ENCODE measurements at regions not wholly inside any gene's neighbourhood (a gene's known extent, or its start where the extent isn't known, plus 50 kb on each side); places are given as distances from the start of the nearest gene placed in this dataset.

DNA sequence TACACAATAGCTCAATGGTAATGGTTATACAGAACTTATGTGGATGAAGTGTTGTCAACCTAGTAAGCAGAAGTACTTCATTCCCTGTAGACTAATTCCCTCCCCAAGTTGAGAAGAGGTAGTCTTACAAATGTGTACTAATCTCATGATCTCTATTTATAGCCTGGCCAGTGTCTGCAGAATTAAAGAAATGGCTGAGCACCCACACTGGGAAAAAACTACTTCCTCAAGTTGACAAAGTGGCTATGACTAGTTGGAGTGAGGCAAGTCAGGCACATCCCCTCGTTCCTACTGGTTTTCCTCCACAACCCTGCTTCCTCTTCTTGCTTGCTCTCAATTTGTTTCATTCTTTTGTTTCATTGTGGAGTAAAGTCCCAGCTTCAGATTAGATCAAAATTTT, 566.7 kb upstream of the ZNF717 start:
- Histone ChIP-seq H2BK15ac (ENCODE audit: low read depth, poor library complexity, severe bottlenecking) (no peak overlapping the region), H2AFZ (ENCODE audit: low read depth, low read length) (no peak overlapping the region), H3K36me3 (ENCODE audit: control insufficient read depth in 1 of 2, insufficient read depth in 2 of 2, low read depth in 1 of 2, low read length in 2 of 2) (no peaks in the 10 kb centered on the region), H3K9ac (ENCODE audit: low read length) (no peak overlapping the region), H2AK5ac (ENCODE audit: low read length, severe bottlenecking) (no peak overlapping the region), H2BK12ac (ENCODE audit: low read length in 2 of 2) (no peak overlapping the region), H4K8ac (ENCODE audit: low read length) (no peak overlapping the region), H3K14ac (ENCODE audit: low read length in 2 of 2) (no peak overlapping the region), H3K9me3 (ENCODE audit: control insufficient read depth, low read length) (no peaks in the 10 kb centered on the region), H3K4me2 (ENCODE audit: low read length, poor library complexity, severe bottlenecking) (peak overlapping the region; percentile 42), H3K4ac (ENCODE audit: low read depth in 1 of 2, low read length in 2 of 2) (no peak overlapping the region), H2BK5ac (ENCODE audit: low read depth, low read length, poor library complexity, severe bottlenecking) (no peak overlapping the region), H3K4me1 (ENCODE audit: control insufficient read depth, insufficient read depth, low read depth, low read length) (peaks cover 2% of the 10 kb centered on the region), H3K27me3 (ENCODE audit: control insufficient read depth in 1 of 2, insufficient read depth in 1 of 2, low read length in 2 of 2) (no peaks in the 10 kb centered on the region), H3K23ac (ENCODE audit: low read length in 2 of 2) (no peak overlapping the region), H3K79me1 (replicated peaks; ENCODE audit: low read length, poor library complexity, severe bottlenecking) (no peaks in the 10 kb centered on the region), H2BK120ac (ENCODE audit: low read depth, low read length) (no peak overlapping the region), H3K18ac (ENCODE audit: low read depth in 1 of 2, low read length in 2 of 2) (no peak overlapping the region), H3K27ac (ENCODE audit: low read length, poor library complexity, severe bottlenecking) (peak overlapping the region; percentile 22), H4K91ac (ENCODE audit: low read length) (no peak overlapping the region), H3K4me3 (ENCODE audit: insufficient read depth in 1 of 2, low read depth in 1 of 2, low read length in 2 of 2) (no peak overlapping the region)
- no CpG with 5 or more reads among the region's 1 CpG for WGBS
- peak; percentile 28 for DNase-seq

DNA sequence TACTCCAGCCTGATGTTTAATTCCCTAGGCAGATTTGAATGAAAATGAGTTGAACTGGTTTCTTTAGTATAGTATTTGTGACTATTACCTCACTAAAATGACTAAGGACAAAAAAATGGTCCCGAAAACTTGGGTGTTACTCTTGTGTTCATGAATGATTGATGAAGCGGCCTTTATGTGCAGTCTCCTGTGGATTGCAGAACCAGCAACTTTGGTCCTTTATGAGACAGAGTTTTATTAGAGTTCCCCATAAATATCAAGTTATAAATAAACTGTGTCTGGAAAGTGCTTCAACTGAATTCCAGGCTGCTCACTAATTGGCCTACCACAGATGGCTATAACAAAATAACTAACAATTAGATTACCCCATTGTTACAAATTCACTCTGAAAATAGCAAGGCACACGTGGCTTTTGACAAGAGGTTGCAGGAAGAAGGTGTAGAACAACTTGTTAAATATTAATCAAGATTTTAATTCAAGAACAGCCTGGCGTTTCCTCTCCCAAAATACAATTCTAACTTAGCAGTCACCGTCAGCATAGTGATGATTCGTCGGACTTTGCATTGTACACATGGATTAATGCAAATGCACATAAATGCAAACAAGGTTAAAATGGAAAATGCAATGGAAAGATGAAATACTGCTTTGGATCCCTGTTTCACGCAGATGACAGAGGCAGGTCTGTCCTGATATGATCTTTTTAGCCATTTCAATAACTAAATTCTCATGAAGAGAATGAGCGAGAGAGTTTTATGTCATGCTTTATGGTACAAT, 567.3 kb upstream of the ZNF717 start:
- no peak overlapping the region for H4K8ac ChIP-seq (ENCODE audit: low read length)
- H2AFZ ChIP-seq (ENCODE audit: low read depth, low read length): no peak overlapping the region
- H3K4me2 ChIP-seq (ENCODE audit: low read length, poor library complexity, severe bottlenecking): no peak overlapping the region
- H2AK5ac ChIP-seq (ENCODE audit: low read length, severe bottlenecking): no peak overlapping the region
- no peak overlapping the region for H4K91ac ChIP-seq (ENCODE audit: low read length)
- H3K9me3 ChIP-seq (ENCODE audit: control insufficient read depth, low read length): no peaks in the 10 kb centered on the region
- H3K23ac ChIP-seq (ENCODE audit: low read length in 2 of 2): no peak overlapping the region
- H3K14ac ChIP-seq (ENCODE audit: low read length in 2 of 2): no peak overlapping the region
- H2BK5ac ChIP-seq (ENCODE audit: low read depth, low read length, poor library complexity, severe bottlenecking): no peak overlapping the region
- H3K4me1 ChIP-seq (ENCODE audit: control insufficient read depth, insufficient read depth, low read depth, low read length): peaks cover 2% of the 10 kb centered on the region
- H3K27ac ChIP-seq (ENCODE audit: low read length, poor library complexity, severe bottlenecking): no peak overlapping the region
- H3K9ac ChIP-seq (ENCODE audit: low read length): no peak overlapping the region
- H2BK120ac ChIP-seq (ENCODE audit: low read depth, low read length): no peak overlapping the region
- 96% methylated on average over 4 of the region's 9 CpGs for WGBS
- no peak overlapping the region for H2BK15ac ChIP-seq (ENCODE audit: low read depth, poor library complexity, severe bottlenecking)
- H3K27me3 ChIP-seq (ENCODE audit: control insufficient read depth in 1 of 2, insufficient read depth in 1 of 2, low read length in 2 of 2): no peaks in the 10 kb centered on the region
- H3K4me3 ChIP-seq (ENCODE audit: insufficient read depth in 1 of 2, low read depth in 1 of 2, low read length in 2 of 2): no peak overlapping the region
- H3K4ac ChIP-seq (ENCODE audit: low read depth in 1 of 2, low read length in 2 of 2): no peak overlapping the region
- DNase-seq: no peak
- no peak overlapping the region for H2BK12ac ChIP-seq (ENCODE audit: low read length in 2 of 2)
- no peaks in the 10 kb centered on the region for H3K79me1 ChIP-seq (replicated peaks; ENCODE audit: low read length, poor library complexity, severe bottlenecking)
- H3K36me3 ChIP-seq (ENCODE audit: control insufficient read depth in 1 of 2, insufficient read depth in 2 of 2, low read depth in 1 of 2, low read length in 2 of 2): no peaks in the 10 kb centered on the region
- H3K18ac ChIP-seq (ENCODE audit: low read depth in 1 of 2, low read length in 2 of 2): no peak overlapping the region

DNA sequence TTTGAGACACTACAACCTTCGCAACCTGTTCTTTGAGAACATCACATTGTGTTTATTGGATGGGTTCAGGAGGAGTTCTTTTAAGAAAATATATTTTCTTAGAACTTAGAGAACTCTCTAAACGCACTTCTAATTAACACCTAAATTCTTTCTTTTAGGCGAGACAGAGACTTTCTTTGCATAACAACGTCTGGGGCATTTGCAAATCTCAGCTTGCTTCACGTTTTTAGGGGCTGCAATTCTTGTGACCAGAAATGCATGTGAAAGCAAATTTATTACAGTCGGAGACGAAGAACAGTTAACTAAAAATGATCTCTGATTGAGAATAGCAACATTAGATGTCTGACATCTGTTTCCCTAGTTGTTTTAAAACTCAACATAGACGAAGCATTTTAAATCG, 568.3 kb upstream of the ZNF717 start:
- 48% methylated on average over 8 of the region's 9 CpGs for WGBS
- DNase-seq: no peak

DNA sequence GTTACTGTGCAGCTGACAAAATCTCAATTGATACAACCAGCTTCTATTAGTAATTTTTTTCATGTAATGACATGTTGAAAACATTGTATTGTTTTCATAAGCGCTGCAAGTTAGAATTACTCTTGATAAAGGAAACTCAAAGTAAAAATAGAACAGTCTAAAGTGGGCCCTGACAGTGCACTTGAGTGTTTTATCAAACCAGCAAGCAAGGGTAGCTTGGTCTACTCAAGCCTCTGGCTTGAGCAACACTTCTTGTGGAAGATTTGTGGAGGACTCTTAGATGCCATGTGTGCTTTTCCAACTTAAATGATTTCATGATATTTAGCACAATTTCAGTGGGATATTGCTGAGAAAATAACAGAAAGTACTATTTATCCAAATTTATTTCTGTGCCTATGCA, 575.7 kb upstream of the ZNF717 start:
- Histone ChIP-seq H3K9me3 (ENCODE audit: control insufficient read depth, low read length) (no peaks in the 10 kb centered on the region), H3K36me3 (ENCODE audit: control insufficient read depth in 1 of 2, insufficient read depth in 2 of 2, low read depth in 1 of 2, low read length in 2 of 2) (no peaks in the 10 kb centered on the region), H3K79me1 (replicated peaks; ENCODE audit: low read length, poor library complexity, severe bottlenecking) (no peaks in the 10 kb centered on the region), H3K14ac (ENCODE audit: low read length in 2 of 2) (no peak overlapping the region), H3K4me1 (ENCODE audit: control insufficient read depth, insufficient read depth, low read depth, low read length) (no peaks in the 10 kb centered on the region), H3K27ac (ENCODE audit: low read length, poor library complexity, severe bottlenecking) (no peak overlapping the region), H2BK120ac (ENCODE audit: low read depth, low read length) (no peak overlapping the region), H3K9ac (ENCODE audit: low read length) (no peak overlapping the region), H3K4me2 (ENCODE audit: low read length, poor library complexity, severe bottlenecking) (no peak overlapping the region), H3K4me3 (ENCODE audit: insufficient read depth in 1 of 2, low read depth in 1 of 2, low read length in 2 of 2) (no peak overlapping the region), H3K4ac (ENCODE audit: low read depth in 1 of 2, low read length in 2 of 2) (no peak overlapping the region), H3K18ac (ENCODE audit: low read depth in 1 of 2, low read length in 2 of 2) (no peak overlapping the region), H4K8ac (ENCODE audit: low read length) (no peak overlapping the region), H2BK5ac (ENCODE audit: low read depth, low read length, poor library complexity, severe bottlenecking) (no peak overlapping the region), H2AK5ac (ENCODE audit: low read length, severe bottlenecking) (no peak overlapping the region), H2AFZ (ENCODE audit: low read depth, low read length) (no peak overlapping the region), H3K27me3 (ENCODE audit: control insufficient read depth in 1 of 2, insufficient read depth in 1 of 2, low read length in 2 of 2) (no peaks in the 10 kb centered on the region), H2BK12ac (ENCODE audit: low read length in 2 of 2) (no peak overlapping the region), H3K23ac (ENCODE audit: low read length in 2 of 2) (no peak overlapping the region), H4K91ac (ENCODE audit: low read length) (no peak overlapping the region), H2BK15ac (ENCODE audit: low read depth, poor library complexity, severe bottlenecking) (no peak overlapping the region)
- DNase-seq: no peak
- 100% methylated on average over 1 of the region's 1 CpG for WGBS

More for the DNA sequence above, 568.3 kb upstream of the ZNF717 start:
- Histone ChIP-seq H3K23ac (ENCODE audit: low read length in 2 of 2) (no peak overlapping the region), H3K4me1 (ENCODE audit: control insufficient read depth, insufficient read depth, low read depth, low read length) (peaks cover 2% of the 10 kb centered on the region), H3K4ac (ENCODE audit: low read depth in 1 of 2, low read length in 2 of 2) (no peak overlapping the region), H2BK15ac (ENCODE audit: low read depth, poor library complexity, severe bottlenecking) (no peak overlapping the region), H3K9me3 (ENCODE audit: control insufficient read depth, low read length) (no peaks in the 10 kb centered on the region), H3K4me2 (ENCODE audit: low read length, poor library complexity, severe bottlenecking) (no peak overlapping the region), H4K8ac (ENCODE audit: low read length) (no peak overlapping the region), H2BK5ac (ENCODE audit: low read depth, low read length, poor library complexity, severe bottlenecking) (no peak overlapping the region), H3K18ac (ENCODE audit: low read depth in 1 of 2, low read length in 2 of 2) (no peak overlapping the region), H3K27me3 (ENCODE audit: control insufficient read depth in 1 of 2, insufficient read depth in 1 of 2, low read length in 2 of 2) (no peaks in the 10 kb centered on the region), H3K9ac (ENCODE audit: low read length) (no peak overlapping the region), H3K4me3 (ENCODE audit: insufficient read depth in 1 of 2, low read depth in 1 of 2, low read length in 2 of 2) (no peak overlapping the region), H2AK5ac (ENCODE audit: low read length, severe bottlenecking) (no peak overlapping the region), H3K14ac (ENCODE audit: low read length in 2 of 2) (no peak overlapping the region), H2AFZ (ENCODE audit: low read depth, low read length) (no peak overlapping the region), H2BK120ac (ENCODE audit: low read depth, low read length) (no peak overlapping the region), H4K91ac (ENCODE audit: low read length) (no peak overlapping the region), H3K36me3 (ENCODE audit: control insufficient read depth in 1 of 2, insufficient read depth in 2 of 2, low read depth in 1 of 2, low read length in 2 of 2) (no peaks in the 10 kb centered on the region), H3K27ac (ENCODE audit: low read length, poor library complexity, severe bottlenecking) (no peak overlapping the region), H2BK12ac (ENCODE audit: low read length in 2 of 2) (no peak overlapping the region), H3K79me1 (replicated peaks; ENCODE audit: low read length, poor library complexity, severe bottlenecking) (no peaks in the 10 kb centered on the region)

All from mesenchymal stem cell (in vitro differentiated cells and primary cell).